ENCODE measurements at regions not wholly inside any gene's neighbourhood (a gene's known extent, or its start where the extent isn't known, plus 50 kb on each side); places are given as distances from the start of the nearest gene placed in this dataset.

DNA sequence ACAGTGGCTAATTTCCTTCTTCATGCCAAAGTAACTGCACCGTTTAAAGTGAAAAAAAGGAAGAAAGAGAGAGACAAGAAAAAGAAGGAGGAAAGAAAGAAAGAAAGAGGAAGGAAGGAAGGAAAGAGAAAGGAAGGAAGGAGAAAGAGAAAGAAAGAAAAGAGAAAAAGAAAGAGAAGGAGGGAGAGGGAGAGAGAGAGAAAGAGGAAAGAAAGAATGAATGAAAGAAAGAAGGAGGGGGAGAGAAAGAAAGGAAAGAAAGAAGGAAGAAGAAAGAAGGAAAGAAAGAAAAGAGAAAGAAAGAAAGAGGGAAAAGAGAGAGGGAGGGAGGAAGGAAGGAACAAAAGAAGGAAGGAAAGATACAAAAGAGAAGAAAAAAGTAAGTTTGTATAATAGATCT, 100.6 kb downstream of the GTPBP8 start:
- no peak for DNase-seq (ENCODE audit: low spot score)
- intact Hi-C loops (cut with DNase I): no loop called here

- intact Hi-C loops (cut with DNase I): no loop called here
These were observed 102.0 kb downstream of the GTPBP8 start for GRCh38 chr3:113092746-113093145.

DNA sequence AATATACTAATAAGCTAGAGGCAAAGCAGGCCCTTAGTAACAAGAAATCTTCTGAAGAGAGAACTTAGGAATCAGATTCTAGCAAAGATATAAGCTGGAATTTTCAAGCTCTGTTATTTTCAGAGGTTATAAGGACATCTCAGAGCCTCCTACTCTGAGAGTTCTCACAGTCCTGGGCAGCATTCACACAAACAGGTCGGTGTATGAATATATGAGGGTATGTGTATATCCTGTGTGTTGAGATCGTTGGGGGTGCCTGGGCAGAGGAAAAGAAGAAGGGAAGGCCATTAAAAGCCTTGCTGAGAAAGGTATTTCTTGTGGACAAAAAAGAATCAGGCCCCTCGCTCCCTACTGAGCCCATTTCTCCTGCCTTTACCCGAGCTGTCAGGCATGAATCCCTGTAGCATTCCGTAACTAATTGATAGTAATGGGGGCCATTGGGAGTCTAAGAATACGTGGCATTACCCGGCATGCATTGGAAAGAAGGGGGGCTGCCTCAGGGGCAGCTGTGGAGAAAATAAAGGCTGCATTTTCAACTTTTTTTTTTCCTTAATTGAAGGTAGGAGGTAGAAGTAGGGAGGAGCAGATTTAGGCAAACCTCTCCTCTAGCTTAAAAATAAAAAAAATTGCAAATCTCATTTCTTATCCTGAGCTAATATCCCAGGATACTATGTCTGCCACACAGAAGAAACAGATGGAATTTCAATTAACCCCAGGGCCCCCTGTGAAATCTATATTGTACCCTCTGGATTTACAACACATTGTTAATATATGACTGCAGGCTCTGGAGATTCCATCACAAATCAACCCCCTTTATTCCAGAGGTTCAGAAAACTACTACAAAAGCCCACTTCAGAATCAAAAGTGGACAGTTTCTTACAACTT, 103.8 kb downstream of the GTPBP8 start:
- no peak for DNase-seq (ENCODE audit: low spot score)
- intact Hi-C loops (cut with DNase I): no loop called here

More at GRCh38 chr3:113092746-113093145, 102.0 kb downstream of the GTPBP8 start:
- no peak for DNase-seq (ENCODE audit: low spot score)

DNA sequence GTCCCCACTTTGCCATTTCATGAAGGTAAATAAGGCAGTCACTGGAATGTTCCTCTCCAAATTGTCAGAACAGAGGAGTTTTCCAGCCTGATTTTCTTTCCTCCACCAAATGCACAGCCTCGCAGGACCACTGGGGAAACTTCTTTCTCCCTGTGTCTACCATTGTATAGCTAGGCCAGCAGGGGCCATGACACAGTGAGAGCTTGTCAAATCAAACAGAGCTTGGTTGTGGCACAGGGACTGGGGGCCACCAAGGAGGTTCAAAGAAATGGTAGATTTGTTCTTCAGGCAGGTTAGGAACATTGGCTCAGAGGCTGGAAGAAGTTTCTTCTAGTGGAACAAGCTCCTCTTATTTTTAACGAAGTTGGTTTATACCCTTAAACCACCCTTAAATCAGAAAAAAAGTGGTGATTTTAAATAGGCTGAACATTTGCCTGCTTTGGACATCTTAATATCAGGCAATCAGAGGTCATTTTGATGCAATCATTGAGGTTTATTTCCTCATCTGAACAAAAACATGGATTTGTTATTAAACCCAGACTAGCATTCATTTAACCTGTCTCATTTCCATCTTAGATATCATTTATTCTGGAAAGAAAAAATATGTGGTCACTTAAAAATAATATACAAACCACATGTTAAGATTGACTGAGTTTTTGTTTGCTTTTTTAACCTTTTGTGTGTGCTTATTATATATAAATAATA, 105.6 kb downstream of the GTPBP8 start:
- intact Hi-C loops (cut with DNase I): no loop called here
- DNase-seq (ENCODE audit: low spot score): no peak

DNA sequence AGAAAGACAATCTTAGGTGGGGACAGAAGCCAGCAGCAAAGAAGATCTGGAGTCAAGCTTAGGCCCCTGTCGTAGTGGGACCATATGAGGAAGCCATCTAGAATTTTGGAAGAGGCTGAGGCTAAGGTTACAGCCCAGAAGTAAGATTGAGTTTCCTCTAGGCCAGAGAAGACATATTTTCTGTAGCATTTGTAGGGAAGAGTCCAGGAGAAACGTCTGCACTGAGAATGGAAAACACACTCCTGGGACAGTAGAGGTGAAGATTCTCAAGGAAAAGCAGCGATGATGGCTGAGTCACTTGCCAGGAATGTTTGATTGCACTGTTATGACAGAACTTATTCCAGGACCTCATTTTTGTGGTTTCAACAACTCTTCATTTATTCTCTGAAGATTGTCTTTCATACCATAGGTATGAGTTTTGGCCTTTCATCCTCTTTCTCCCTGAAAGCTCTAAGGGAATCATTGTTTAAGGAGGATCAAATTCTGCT, 107.2 kb downstream of the GTPBP8 start:
- no peak for DNase-seq (ENCODE audit: low spot score)
- intact Hi-C loops (cut with DNase I): no loop called here

DNA sequence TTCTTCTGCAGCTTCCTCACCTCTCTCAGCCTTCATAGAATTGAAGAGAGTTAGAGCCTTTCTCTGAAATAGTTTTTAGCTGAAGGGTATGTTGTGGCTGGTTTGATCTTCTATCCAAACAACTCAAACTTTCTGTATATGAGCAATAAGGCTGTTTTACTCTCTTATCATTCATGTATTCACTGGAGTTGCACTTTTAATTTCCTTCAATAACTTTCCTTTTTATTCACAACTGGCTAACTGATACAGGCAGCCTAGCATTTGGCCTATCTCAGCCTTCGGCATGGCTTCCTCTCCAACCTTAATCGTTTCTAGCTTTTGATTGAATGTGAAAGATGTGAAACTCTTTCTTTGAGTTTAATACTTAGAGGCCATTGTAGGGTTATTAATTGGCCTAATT, 109.3 kb downstream of the GTPBP8 start:
- intact Hi-C loops (cut with DNase I): no loop called here
- DNase-seq (ENCODE audit: low spot score): no peak

DNA sequence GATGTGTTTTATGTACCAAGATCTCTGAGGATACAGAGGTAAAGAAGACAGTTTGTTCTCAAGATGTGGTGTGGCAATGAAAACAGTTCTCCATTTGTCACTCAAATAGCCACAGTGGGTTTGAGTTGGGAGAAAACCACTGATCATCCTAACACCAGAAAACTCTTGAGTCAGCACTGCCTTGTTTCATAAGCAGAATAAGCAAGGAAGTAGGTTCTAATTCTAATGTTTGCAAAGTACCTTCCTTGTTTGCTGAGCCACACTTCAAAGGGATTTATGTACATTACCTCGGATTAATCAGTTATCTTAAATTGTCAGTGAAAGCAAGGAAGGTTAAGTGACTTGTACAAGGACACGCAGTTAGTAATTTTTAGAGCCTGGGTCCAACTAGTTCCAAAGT, 107.8 kb upstream of the BOC start:
- no peak for DNase-seq (ENCODE audit: low spot score)
- intact Hi-C loops (cut with DNase I): no loop called here

DNA sequence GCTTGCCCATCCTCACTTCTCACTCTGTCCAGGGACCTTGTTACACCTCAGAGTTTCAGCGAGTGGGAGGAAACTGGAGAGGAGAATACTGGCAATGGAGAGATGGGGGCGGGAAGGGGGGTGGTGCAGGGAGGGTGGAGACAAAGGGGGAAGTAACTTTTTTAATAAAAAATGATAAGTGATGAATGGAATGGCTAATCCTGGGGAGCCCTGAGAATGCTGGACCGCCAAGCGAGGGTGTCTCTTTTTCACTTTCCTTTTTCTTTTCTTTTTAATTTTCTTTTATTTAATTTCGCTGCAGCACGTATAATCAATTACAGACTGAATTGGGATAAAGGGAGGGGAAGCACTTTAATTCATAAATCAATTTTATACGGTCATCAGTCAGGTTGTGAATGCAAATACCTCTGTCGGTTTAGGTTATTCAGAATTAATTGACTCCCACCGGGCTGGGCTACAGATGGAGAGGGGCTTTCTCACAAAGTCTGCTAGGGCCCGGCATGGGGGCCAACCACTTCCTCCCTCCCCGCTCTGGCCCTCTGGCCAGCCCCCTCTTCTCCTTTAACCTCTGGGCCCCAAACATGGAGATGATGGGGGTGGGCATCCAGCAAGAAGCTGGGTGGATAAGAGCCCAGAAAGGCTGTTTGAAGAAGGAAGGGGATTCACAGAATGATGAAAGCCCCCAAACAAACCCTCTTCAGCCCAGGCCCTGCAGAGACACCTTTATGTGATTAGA, 106.8 kb upstream of the BOC start:
- intact Hi-C loops (cut with DNase I): no loop called here
- DNase-seq (ENCODE audit: low spot score): no peak

- intact Hi-C loops (cut with DNase I): no loop called here
- no peak for DNase-seq (ENCODE audit: low spot score)
These were observed 106.3 kb upstream of the BOC start for GRCh38 chr3:113105093-113105449.

GRCh38 chr3:113105966-113106660, 105.2 kb upstream of the BOC start:
- intact Hi-C loops (cut with DNase I): no loop called here
- no peak for DNase-seq (ENCODE audit: low spot score)

DNA sequence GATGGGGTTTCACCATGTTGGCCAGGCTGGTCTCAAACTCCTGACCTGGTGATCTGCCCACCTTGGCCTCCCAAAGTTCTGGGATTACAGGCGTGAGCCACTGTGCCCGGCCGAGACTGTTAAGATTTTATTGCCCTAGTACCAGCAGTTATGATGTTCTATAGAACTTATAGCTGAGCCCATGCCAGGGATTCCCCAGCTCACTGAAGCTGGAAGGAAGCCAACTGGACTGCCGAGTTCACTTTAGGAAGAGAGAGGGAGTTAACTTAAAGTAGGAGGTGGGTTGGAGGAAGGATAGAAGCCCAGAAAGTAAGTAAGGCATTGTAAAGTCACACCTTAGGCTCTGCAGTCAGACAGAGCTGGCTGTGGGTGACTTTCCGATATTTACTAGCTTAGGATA, 101.1 kb upstream of the BOC start:
- intact Hi-C loops (cut with DNase I): no loop called here

GRCh38 chr3:113111011-113111707, 100.2 kb upstream of the BOC start:
- no peak for DNase-seq (ENCODE audit: low spot score)
- intact Hi-C loops (cut with DNase I): no loop called here

More for the DNA sequence above, 101.1 kb upstream of the BOC start:
- DNase-seq (ENCODE audit: low spot score): no peak

- intact Hi-C loops (cut with DNase I): no loop called here
- DNase-seq (ENCODE audit: low spot score): no peak
These were observed 98.0 kb upstream of the BOC start for GRCh38 chr3:113113361-113113760.

GRCh38 chr3:113117511-113118234, 93.7 kb upstream of the BOC start:
- intact Hi-C loops (cut with DNase I): no loop called here
- no peak for DNase-seq (ENCODE audit: low spot score)

DNA sequence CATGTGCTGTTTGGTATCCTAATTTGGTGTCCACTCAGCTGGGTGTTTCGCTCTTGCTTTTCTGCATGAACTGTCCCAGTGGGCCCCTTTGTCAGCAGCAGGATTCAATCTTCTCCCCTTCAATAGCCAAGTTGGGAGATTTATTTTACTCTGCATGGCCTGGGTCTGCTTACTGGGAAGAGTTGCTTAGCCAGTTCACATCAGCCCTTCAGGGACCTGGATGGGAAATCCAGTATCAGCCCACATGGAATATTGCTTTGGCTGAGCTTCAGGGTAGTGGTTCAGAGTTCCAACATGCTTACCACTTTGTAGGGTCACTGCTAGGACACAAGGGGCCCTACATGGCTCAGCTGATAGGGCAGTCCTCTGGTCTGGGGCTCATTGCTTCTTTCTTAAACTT, 93.0 kb upstream of the BOC start:
- no peak for DNase-seq (ENCODE audit: low spot score)
- intact Hi-C loops (cut with DNase I): no loop called here

DNA sequence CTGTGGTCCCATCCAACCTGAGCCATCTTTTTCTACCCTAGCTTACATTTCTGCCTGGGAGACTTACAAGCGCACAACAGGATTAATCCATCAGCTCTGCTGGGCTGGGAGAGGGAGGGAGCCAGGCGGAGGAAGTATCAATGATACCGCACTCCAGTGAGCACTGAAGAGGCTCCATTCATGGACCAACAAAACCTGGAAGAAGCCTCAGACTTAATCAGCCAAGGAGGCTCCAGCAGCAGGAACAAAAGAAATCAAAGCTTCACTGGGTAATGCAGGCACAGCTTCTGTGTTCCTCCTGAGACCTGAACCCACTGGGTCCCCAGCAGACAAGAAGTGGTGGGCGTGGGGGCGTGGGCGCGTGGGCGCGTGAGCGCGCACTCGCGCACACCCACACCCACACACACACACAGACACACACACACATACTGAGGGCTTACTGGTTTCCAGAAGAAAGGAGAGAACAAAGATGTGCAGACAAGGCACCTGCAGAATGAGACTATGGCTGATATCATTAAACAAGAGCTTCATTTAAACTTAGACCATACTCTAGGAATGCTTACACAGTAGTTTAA, 87.0 kb upstream of the BOC start:
- DNase-seq (ENCODE audit: low spot score): no peak
- intact Hi-C loops (cut with DNase I): no loop called here

DNA sequence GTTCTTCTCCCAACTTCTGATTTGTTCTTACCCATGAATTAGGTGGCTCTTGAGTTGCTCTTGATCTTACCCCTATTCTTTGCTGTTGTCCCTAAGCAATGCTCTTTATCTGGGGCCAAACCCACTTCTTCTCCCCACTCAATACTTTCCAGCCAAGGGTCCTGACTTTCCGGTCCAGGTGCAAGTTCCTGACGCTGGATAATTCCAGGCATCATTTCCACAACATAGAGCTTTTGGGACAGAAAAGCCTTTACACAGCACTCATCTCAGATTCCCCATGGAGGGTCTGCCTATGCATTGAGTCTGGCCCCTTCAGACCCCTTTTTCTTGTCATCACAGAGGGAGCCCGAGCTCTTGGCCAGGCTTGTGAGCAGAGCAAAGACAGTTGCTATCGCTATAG, 85.4 kb upstream of the BOC start:
- no peak for DNase-seq (ENCODE audit: low spot score)
- intact Hi-C loops (cut with DNase I): no loop called here
